Testis (tissue), 2 donors: ENCODE measurements at regions not wholly inside any gene's neighbourhood (a gene's known extent, or its start where the extent isn't known, plus 50 kb on each side); places are given as distances from the start of the nearest gene placed in this dataset.

Experiments
- DNase-seq: peaks from one replicate; pipeline ENCODE4 v3.0.0-alpha.2; 2019
- H3K27ac ChIP-seq, 2 donors: fragments of 200-600 bp; sonication (generic); one replicate each; pipeline ENCODE4 v1.5.1; 2019
- H3K27me3 ChIP-seq: fragments of 200-600 bp; sonication (generic); one replicate; pipeline ENCODE4 v1.5.1; 2019
- H3K36me3 ChIP-seq: fragments of 200-600 bp; sonication (generic); one replicate; pipeline ENCODE4 v1.5.1; 2017; ENCODE audit warnings: low read depth; ENCODE audit errors: missing control alignments
- H3K4me1 ChIP-seq: fragments of 200-600 bp; sonication (generic); one replicate; pipeline ENCODE4 v1.5.1; 2019
- H3K4me3 ChIP-seq, 2 donors: fragments of 200-600 bp; sonication (generic); one replicate each; pipeline ENCODE4 v1.5.1; 2017 to 2019
- H3K9me3 ChIP-seq: fragments of 200-600 bp; sonication (generic); one replicate; pipeline ENCODE4 v1.5.1; 2017
- POLR2A ChIP-seq: fragments of 450-650 bp; IDR thresholded peaks from one replicate; pipeline ENCODE4 v1.6.1; 2017; ENCODE audit warnings: antibody characterized with exemption, mild to moderate bottlenecking, moderate library complexity
- WGBS, 2 donors: methylation state at CpG; one replicate each; pipeline ENCODE4 v1.1.5; 2018; 5-methylcytosine and 5-hydroxymethylcytosine counted together
- intact Hi-C: fragments of 100-400 bp; cut with DNase I; formaldehyde crosslinking; loops from one replicate; pipeline ENCODE4 v1.15.1; 2023; ENCODE audit warnings: low total_unique reads
- TF ChIP-seq, protein P1 (sequence below), 3 experiments: fragments of 450-650 bp in 2 of 3; fragments of 200-600 bp in 1 of 3; sonication (generic) in 1 of 3; IDR thresholded peaks; one replicate each; pipeline ENCODE4 v1.5.1; 2016 to 2019; ENCODE audit warnings: antibody characterized with exemption in 3 of 3, mild to moderate bottlenecking in 2 of 3, moderate library complexity in 1 of 3

GRCh38 chr14:104427131-104427851, 152.3 kb upstream of the C14orf180 start:
- Histone ChIP-seq H3K27ac (no peak overlapping the region), H3K4me1 (peaks cover 13% of the 10 kb centered on the region), H3K9me3 (no peaks in the 10 kb centered on the region), H3K36me3 (no peaks in the 10 kb centered on the region), H3K4me3 (no peak overlapping the region), H3K27me3 (no peaks in the 10 kb centered on the region)
- DNase-seq = no peak
- TF ChIP-seq, protein P1, sequence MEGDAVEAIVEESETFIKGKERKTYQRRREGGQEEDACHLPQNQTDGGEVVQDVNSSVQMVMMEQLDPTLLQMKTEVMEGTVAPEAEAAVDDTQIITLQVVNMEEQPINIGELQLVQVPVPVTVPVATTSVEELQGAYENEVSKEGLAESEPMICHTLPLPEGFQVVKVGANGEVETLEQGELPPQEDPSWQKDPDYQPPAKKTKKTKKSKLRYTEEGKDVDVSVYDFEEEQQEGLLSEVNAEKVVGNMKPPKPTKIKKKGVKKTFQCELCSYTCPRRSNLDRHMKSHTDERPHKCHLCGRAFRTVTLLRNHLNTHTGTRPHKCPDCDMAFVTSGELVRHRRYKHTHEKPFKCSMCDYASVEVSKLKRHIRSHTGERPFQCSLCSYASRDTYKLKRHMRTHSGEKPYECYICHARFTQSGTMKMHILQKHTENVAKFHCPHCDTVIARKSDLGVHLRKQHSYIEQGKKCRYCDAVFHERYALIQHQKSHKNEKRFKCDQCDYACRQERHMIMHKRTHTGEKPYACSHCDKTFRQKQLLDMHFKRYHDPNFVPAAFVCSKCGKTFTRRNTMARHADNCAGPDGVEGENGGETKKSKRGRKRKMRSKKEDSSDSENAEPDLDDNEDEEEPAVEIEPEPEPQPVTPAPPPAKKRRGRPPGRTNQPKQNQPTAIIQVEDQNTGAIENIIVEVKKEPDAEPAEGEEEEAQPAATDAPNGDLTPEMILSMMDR (IDR thresholded peaks at IDR 0.05) = no peak
- no peak for TF ChIP-seq POLR2A
- intact Hi-C loops = no loop called here
- whole genome bisulfite sequencing, 2 donors = 86 to 90% methylated on average over 10 to 19 of the region's 21 CpGs

DNA sequence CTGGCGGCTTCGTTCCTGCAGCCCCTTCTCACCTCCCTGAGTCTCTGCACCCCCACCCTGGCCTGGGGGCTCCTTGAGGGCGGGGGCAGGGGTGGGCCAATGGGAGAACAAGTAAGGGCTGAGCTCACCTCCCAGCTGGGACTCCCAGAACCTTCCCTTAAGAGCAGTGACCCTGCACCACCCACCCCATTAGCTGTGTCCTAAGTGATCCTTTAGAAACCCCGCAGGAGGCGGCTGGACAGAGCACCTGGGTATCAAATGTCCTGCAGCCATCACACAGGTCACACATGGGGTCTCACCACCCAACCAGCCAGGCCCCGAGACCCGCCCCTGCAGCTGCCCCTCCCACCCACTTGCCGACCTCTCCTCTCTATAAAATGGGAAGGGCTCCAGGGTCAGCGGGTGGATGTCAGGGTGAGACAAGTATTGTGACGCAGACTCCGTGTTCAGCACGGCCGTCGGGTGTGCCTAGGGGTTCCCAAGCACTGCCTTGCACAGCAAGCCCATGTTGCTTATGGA, 151.2 kb upstream of the C14orf180 start:
- no peaks in the 10 kb centered on the region for H3K36me3 ChIP-seq
- no peaks in the 10 kb centered on the region for H3K9me3 ChIP-seq
- no peak overlapping the region for H3K4me3 ChIP-seq
- H3K27ac ChIP-seq = no peak overlapping the region
- peaks cover 13% of the 10 kb centered on the region for H3K4me1 ChIP-seq
- no peaks in the 10 kb centered on the region for H3K27me3 ChIP-seq
- WGBS, 2 donors = 82 to 100% methylated on average over 2 to 14 of the region's 14 CpGs
- TF ChIP-seq, protein P1 (IDR thresholded peaks at IDR 0.05) = no peak
- no peak for TF ChIP-seq POLR2A
- intact Hi-C loops = no loop called here
- DNase-seq = no peak

DNA sequence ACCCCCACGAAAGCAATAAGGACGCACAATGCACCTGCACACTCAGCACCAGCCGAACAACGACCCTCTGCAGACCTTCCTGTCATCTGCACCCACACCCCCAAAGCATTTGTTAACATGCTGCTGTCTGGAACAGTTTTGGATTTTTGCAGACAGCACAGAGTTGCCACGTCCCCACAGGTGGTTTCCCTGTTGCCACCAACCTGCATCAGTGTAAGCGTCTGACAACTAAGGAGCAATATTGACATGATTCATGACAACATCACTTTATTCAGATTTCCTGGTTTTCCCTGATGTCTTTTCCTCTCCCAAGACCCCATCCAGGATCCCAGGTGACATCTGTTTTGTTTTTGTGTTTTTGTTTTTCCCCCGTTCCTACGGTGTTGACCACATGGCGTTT, 150.7 kb upstream of the C14orf180 start:
- no peak for DNase-seq
- no peak overlapping the region for H3K27ac ChIP-seq
- no peak for TF ChIP-seq POLR2A
- TF ChIP-seq, protein P1 (IDR thresholded peaks at IDR 0.05) = no peak
- peaks cover 13% of the 10 kb centered on the region for H3K4me1 ChIP-seq
- H3K36me3 ChIP-seq = no peaks in the 10 kb centered on the region
- intact Hi-C loops = no loop called here
- WGBS, 2 donors = 63 to 67% methylated on average over 9 of the region's 9 CpGs
- no peaks in the 10 kb centered on the region for H3K27me3 ChIP-seq
- no peak overlapping the region for H3K4me3 ChIP-seq
- no peaks in the 10 kb centered on the region for H3K9me3 ChIP-seq

DNA sequence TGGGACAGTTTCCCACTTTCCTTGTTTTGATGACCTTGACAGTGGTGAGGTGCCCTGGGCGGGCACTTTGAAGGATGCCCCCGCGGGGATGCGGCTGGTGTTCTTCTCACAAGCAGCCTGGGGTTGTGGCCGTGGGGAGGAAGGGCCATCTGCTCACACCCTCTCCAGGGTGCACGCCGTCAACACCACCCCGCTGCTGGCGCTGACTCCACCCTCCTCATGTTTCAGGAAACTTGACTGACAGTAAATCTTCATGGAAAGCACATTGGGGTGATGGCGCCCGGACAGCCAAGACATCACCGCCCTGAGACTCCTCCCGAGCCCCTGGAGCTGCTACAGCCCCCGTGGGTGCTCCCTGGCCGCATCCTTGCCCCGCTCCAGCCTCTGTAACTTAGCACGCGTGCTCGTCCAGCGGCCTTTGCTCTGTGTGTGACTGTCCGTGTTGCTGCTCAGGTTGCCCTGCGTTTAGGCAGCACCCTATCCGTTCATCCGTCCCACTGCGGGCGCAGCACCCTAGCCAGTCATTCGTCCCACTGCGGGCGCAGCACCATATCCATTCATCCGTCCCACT, 150.2 kb upstream of the C14orf180 start:
- Histone ChIP-seq H3K27ac (no peak overlapping the region), H3K27me3 (no peaks in the 10 kb centered on the region), H3K4me3 (no peak overlapping the region), H3K36me3 (no peaks in the 10 kb centered on the region), H3K4me1 (peaks cover 9% of the 10 kb centered on the region), H3K9me3 (no peaks in the 10 kb centered on the region)
- DNase-seq = no peak
- intact Hi-C loops = no loop called here
- 61 to 66% methylated on average over 30 of the region's 30 CpGs for WGBS, 2 donors
- TF ChIP-seq, protein P1 (IDR thresholded peaks at IDR 0.05) = no peak
- TF ChIP-seq POLR2A = no peak
